CD4-positive, alpha-beta memory T cell (primary cell): ENCODE measurements at regions not wholly inside any gene's neighbourhood (a gene's known extent, or its start where the extent isn't known, plus 50 kb on each side); places are given as distances from the start of the nearest gene placed in this dataset.

Experiments
- CTCF ChIA-PET: fragments of 350-600 bp; sonication (Branson Sonifier 250); formaldehyde crosslinking; loops from one replicate; lab custom pipeline; 2021; ENCODE audit warnings: inconsistent platforms; ENCODE audit not compliant: partially characterized antibody; lab: Charles Lee
- POLR2A ChIA-PET: fragments of 350-600 bp; sonication (Branson Sonifier 250); formaldehyde crosslinking; loops from one replicate; lab custom pipeline; 2021; ENCODE audit not compliant: partially characterized antibody; lab: Charles Lee
- DNase-seq, 5 donors: peaks; one replicate each; pipeline versions ENCODE4 v3.0.0 to v3.0.0-alpha.2; 2020 to 2022; ENCODE audit warnings: mixed read lengths in 1 of 5
- H3K27ac ChIP-seq: one replicate; pipeline ENCODE4 v1.7.0; 2013; ENCODE audit warnings: low read depth, low read length
- H3K27me3 ChIP-seq: 2 replicates; pipeline ENCODE4 v1.7.0; 2013; ENCODE audit warnings: mild to moderate bottlenecking, low read length, moderate library complexity; ENCODE audit not compliant: insufficient read depth
- H3K36me3 ChIP-seq: 2 replicates; pipeline ENCODE4 v1.7.0; 2013; ENCODE audit warnings: mild to moderate bottlenecking, low read length, moderate library complexity; ENCODE audit not compliant: insufficient read depth
- H3K4me1 ChIP-seq: 2 replicates; pipeline ENCODE4 v1.7.0; 2013; ENCODE audit warnings: mild to moderate bottlenecking, low read length, moderate library complexity; ENCODE audit not compliant: insufficient read depth
- H3K4me3 ChIP-seq, 2 donors: one replicate each; pipeline ENCODE4 v1.7.0; 2013; ENCODE audit warnings: low read length in 2 of 2, mild to moderate bottlenecking in 1 of 2
- H3K9me3 ChIP-seq, 2 donors: one replicate each; pipeline ENCODE4 v1.7.0; 2013; ENCODE audit warnings: low read length in 2 of 2, control low read depth in 1 of 2; ENCODE audit not compliant: control insufficient read depth in 1 of 2
- H3K27ac Mint-ChIP-seq, 7 donors: one replicate each; pipeline ENCODE4 v1.8.0; 2020 to 2021; ENCODE audit warnings: mixed read lengths in 7 of 7, mild to moderate bottlenecking in 6 of 7, inconsistent platforms in 3 of 7, moderate library complexity in 3 of 7
- H3K27me3 Mint-ChIP-seq, 2 donors: one replicate each; pipeline ENCODE4 v1.8.0; 2020 to 2021; ENCODE audit warnings: mixed read lengths in 2 of 2
- H3K36me3 Mint-ChIP-seq, 2 donors: one replicate each; pipeline ENCODE4 v1.8.0; 2020 to 2021; ENCODE audit warnings: mixed read lengths in 2 of 2, inconsistent platforms in 1 of 2, mild to moderate bottlenecking in 1 of 2
- H3K4me1 Mint-ChIP-seq, 4 donors: one replicate each; pipeline ENCODE4 v1.8.0; 2020 to 2021; ENCODE audit warnings: mixed read lengths in 4 of 4, mild to moderate bottlenecking in 1 of 4
- H3K4me3 Mint-ChIP-seq, 8 donors: one replicate each; pipeline ENCODE4 v1.8.0; 2020 to 2021; ENCODE audit warnings: mixed read lengths in 8 of 8, mild to moderate bottlenecking in 7 of 8, moderate library complexity in 6 of 8, inconsistent platforms in 3 of 8
- H3K9me3 Mint-ChIP-seq, 8 donors: one replicate each; pipeline ENCODE4 v1.8.0; 2020 to 2021; ENCODE audit warnings: mixed read lengths in 8 of 8, mild to moderate bottlenecking in 5 of 8, inconsistent platforms in 3 of 8, moderate library complexity in 1 of 8
- intact Hi-C: fragments of 100-400 bp; cut with micrococcal nuclease; formaldehyde crosslinking; loops from one replicate; pipeline ENCODE4 v1.15.1; 2023

- Histone ChIP-seq H3K9me3 (no peaks in the 10 kb centered on the region), H3K36me3 (no peaks in the 10 kb centered on the region), H3K27ac (no peak overlapping the region), H3K4me1 (no peaks in the 10 kb centered on the region), H3K4me3 (no peak overlapping the region), H3K27me3 (no peaks in the 10 kb centered on the region)
- ChIA-PET CTCF (no interaction called here), POLR2A (no interaction called here)
- H3K36me3 Mint-ChIP-seq: peaks cover 1 to 4% of the 10 kb centered on the region in 2 donors
- H3K4me3 Mint-ChIP-seq: no peak overlapping the region
- H3K27me3 Mint-ChIP-seq: no peaks in the 10 kb centered on the region
- H3K9me3 Mint-ChIP-seq: peaks cover 0 to 40% (median 17%) of the 10 kb centered on the region in 8 donors
- H3K4me1 Mint-ChIP-seq: no peaks in the 10 kb centered on the region
- DNase-seq: no peak
- H3K27ac Mint-ChIP-seq: no peak overlapping the region
- intact Hi-C loops: no loop called here
These were observed 513.5 kb upstream of the TUSC1 start for GRCh38 chr9:26191711-26192110.

- no peak for DNase-seq
- intact Hi-C loops: no loop called here
These were observed 503.6 kb upstream of the TUSC1 start for GRCh38 chr9:26181836-26182235.

GRCh38 chr9:26176628-26177027 is 498.4 kb upstream of the TUSC1 start:
- no peaks in the 10 kb centered on the region for H3K27me3 Mint-ChIP-seq
- intact Hi-C loops: no loop called here
- CTCF ChIA-PET: no interaction called here

More at GRCh38 chr9:26181836-26182235, 503.6 kb upstream of the TUSC1 start:
- POLR2A ChIA-PET: no interaction called here
- no peaks in the 10 kb centered on the region for H3K36me3 Mint-ChIP-seq
- Histone ChIP-seq H3K27me3 (no peaks in the 10 kb centered on the region), H3K36me3 (no peaks in the 10 kb centered on the region), H3K4me1 (no peaks in the 10 kb centered on the region), H3K27ac (no peak overlapping the region), H3K9me3 (no peaks in the 10 kb centered on the region), H3K4me3 (no peak overlapping the region)
- no peaks in the 10 kb centered on the region for H3K4me1 Mint-ChIP-seq
- CTCF ChIA-PET: no interaction called here
- no peak overlapping the region for H3K27ac Mint-ChIP-seq
- no peak overlapping the region for H3K4me3 Mint-ChIP-seq
- H3K27me3 Mint-ChIP-seq: no peaks in the 10 kb centered on the region
- peaks cover 0 to 27% (median 8%) of the 10 kb centered on the region in 8 donors for H3K9me3 Mint-ChIP-seq

GRCh38 chr9:26175264-26175663 is 497.0 kb upstream of the TUSC1 start:
- H3K4me1 Mint-ChIP-seq: no peaks in the 10 kb centered on the region
- H3K27me3 ChIP-seq: no peaks in the 10 kb centered on the region
- H3K4me3 ChIP-seq: no peak overlapping the region
- H3K36me3 ChIP-seq: no peaks in the 10 kb centered on the region
- H3K27me3 Mint-ChIP-seq: no peaks in the 10 kb centered on the region
- H3K27ac ChIP-seq: no peak overlapping the region
- ChIA-PET CTCF (no interaction called here), POLR2A (no interaction called here)
- H3K4me1 ChIP-seq: no peaks in the 10 kb centered on the region
- intact Hi-C loops: no loop called here
- peaks cover 0 to 17% (median 10%) of the 10 kb centered on the region in 8 donors for H3K9me3 Mint-ChIP-seq
- H3K27ac Mint-ChIP-seq: no peak overlapping the region
- no peaks in the 10 kb centered on the region for H3K36me3 Mint-ChIP-seq
- no peaks in the 10 kb centered on the region for H3K9me3 ChIP-seq
- no peak for DNase-seq
- H3K4me3 Mint-ChIP-seq: no peak overlapping the region

More at GRCh38 chr9:26176628-26177027, 498.4 kb upstream of the TUSC1 start:
- Mint-ChIP-seq H3K27ac (no peak overlapping the region), H3K4me1 (no peaks in the 10 kb centered on the region), H3K36me3 (no peaks in the 10 kb centered on the region), H3K9me3 (peaks cover 0 to 20% (median 8%) of the 10 kb centered on the region in 8 donors), H3K4me3 (no peak overlapping the region)
- Histone ChIP-seq H3K36me3 (no peaks in the 10 kb centered on the region), H3K9me3 (no peaks in the 10 kb centered on the region), H3K27me3 (no peaks in the 10 kb centered on the region), H3K4me3 (no peak overlapping the region), H3K4me1 (no peaks in the 10 kb centered on the region), H3K27ac (no peak overlapping the region)
- DNase-seq: no peak
- POLR2A ChIA-PET: no interaction called here

- intact Hi-C loops: no loop called here
- CTCF ChIA-PET: no interaction called here
- Histone ChIP-seq H3K4me3 (no peak overlapping the region), H3K36me3 (no peaks in the 10 kb centered on the region), H3K4me1 (no peaks in the 10 kb centered on the region), H3K9me3 (no peaks in the 10 kb centered on the region), H3K27ac (no peak overlapping the region), H3K27me3 (no peaks in the 10 kb centered on the region)
- Mint-ChIP-seq H3K27me3 (no peaks in the 10 kb centered on the region), H3K27ac (no peak overlapping the region), H3K36me3 (no peaks in the 10 kb centered on the region), H3K9me3 (peaks cover 2 to 15% (median 9%) of the 10 kb centered on the region in 8 donors), H3K4me1 (no peaks in the 10 kb centered on the region), H3K4me3 (no peak overlapping the region)
- no peak for DNase-seq
- POLR2A ChIA-PET: no interaction called here
These were observed 494.1 kb upstream of the TUSC1 start for GRCh38 chr9:26172301-26172700.

GRCh38 chr9:26171691-26172090 is 493.4 kb upstream of the TUSC1 start:
- Mint-ChIP-seq H3K27me3 (no peaks in the 10 kb centered on the region), H3K9me3 (peaks cover 2 to 15% (median 9%) of the 10 kb centered on the region in 8 donors), H3K4me3 (no peak overlapping the region), H3K36me3 (no peaks in the 10 kb centered on the region), H3K4me1 (no peaks in the 10 kb centered on the region), H3K27ac (no peak overlapping the region)
- CTCF ChIA-PET: no interaction called here
- no peaks in the 10 kb centered on the region for H3K4me1 ChIP-seq
- H3K4me3 ChIP-seq: no peak overlapping the region
- no peaks in the 10 kb centered on the region for H3K27me3 ChIP-seq
- no peak for DNase-seq
- H3K36me3 ChIP-seq: no peaks in the 10 kb centered on the region
- H3K9me3 ChIP-seq: no peaks in the 10 kb centered on the region
- POLR2A ChIA-PET: no interaction called here
- intact Hi-C loops: no loop called here
- H3K27ac ChIP-seq: no peak overlapping the region

GRCh38 chr9:26170190-26170589 is 491.9 kb upstream of the TUSC1 start:
- Histone ChIP-seq H3K9me3 (no peaks in the 10 kb centered on the region), H3K36me3 (no peaks in the 10 kb centered on the region), H3K4me3 (no peak overlapping the region), H3K4me1 (no peaks in the 10 kb centered on the region), H3K27me3 (no peaks in the 10 kb centered on the region), H3K27ac (no peak overlapping the region)
- H3K4me3 Mint-ChIP-seq: no peak overlapping the region
- ChIA-PET POLR2A (no interaction called here), CTCF (no interaction called here)
- H3K27ac Mint-ChIP-seq: no peak overlapping the region
- H3K36me3 Mint-ChIP-seq: no peaks in the 10 kb centered on the region
- peaks cover 2 to 20% (median 7%) of the 10 kb centered on the region in 8 donors for H3K9me3 Mint-ChIP-seq
- intact Hi-C loops: no loop called here
- DNase-seq: no peak
- no peaks in the 10 kb centered on the region for H3K4me1 Mint-ChIP-seq
- no peaks in the 10 kb centered on the region for H3K27me3 Mint-ChIP-seq

GRCh38 chr9:26169708-26170107 is 491.5 kb upstream of the TUSC1 start:
- Histone ChIP-seq H3K9me3 (no peaks in the 10 kb centered on the region), H3K27ac (no peak overlapping the region), H3K4me1 (no peaks in the 10 kb centered on the region), H3K27me3 (no peaks in the 10 kb centered on the region), H3K36me3 (no peaks in the 10 kb centered on the region), H3K4me3 (no peak overlapping the region)
- Mint-ChIP-seq H3K4me1 (no peaks in the 10 kb centered on the region), H3K27me3 (no peaks in the 10 kb centered on the region), H3K4me3 (no peak overlapping the region), H3K9me3 (peaks cover 2 to 20% (median 7%) of the 10 kb centered on the region in 8 donors), H3K27ac (no peak overlapping the region), H3K36me3 (no peaks in the 10 kb centered on the region)
- no peak for DNase-seq
- CTCF ChIA-PET: no interaction called here
- POLR2A ChIA-PET: no interaction called here
- intact Hi-C loops: no loop called here
